ENCODE measurements at regions not wholly inside any gene's neighbourhood (a gene's known extent, or its start where the extent isn't known, plus 50 kb on each side); places are given as distances from the start of the nearest gene placed in this dataset.

GRCh38 chr22:26762503-26763472, 105.4 kb downstream of the MIAT start:
- TF ChIP-seq CTCF (IDR thresholded peaks at IDR 0.05 in 4 of 5, conservative IDR thresholded peaks at IDR 0.05 in 1 of 5) (no peak), POLR2A (IDR thresholded peaks at IDR 0.05) (no peak)

Measured in gastrocnemius medialis (tissue), 4 donors.